H1 (cell line): ENCODE measurements at regions not wholly inside any gene's neighbourhood (a gene's known extent, or its start where the extent isn't known, plus 50 kb on each side); places are given as distances from the start of the nearest gene placed in this dataset.

Experiments
- CHD1 ChIP-seq: IDR thresholded peaks from 2 replicates; pipeline ENCODE4 v1.6.1; 2012; ENCODE audit warnings: low read depth, low read length, improper control_type of control experiment
- SRF ChIP-seq: IDR thresholded peaks from 2 replicates; pipeline ENCODE4 v1.6.1; 2011; ENCODE audit warnings: mild to moderate bottlenecking, low read depth, low read length, moderate library complexity
- TF ChIP-seq, protein P1 (sequence below): fragments of 300-600 bp; sonication (generic); IDR thresholded peaks from 2 replicates; pipeline ENCODE4 v1.7.1; 2012; ENCODE audit warnings: low read length, moderate library complexity, mild to moderate bottlenecking, inconsistent platforms; ENCODE audit not compliant: insufficient replicate concordance

- TF ChIP-seq, protein P1, sequence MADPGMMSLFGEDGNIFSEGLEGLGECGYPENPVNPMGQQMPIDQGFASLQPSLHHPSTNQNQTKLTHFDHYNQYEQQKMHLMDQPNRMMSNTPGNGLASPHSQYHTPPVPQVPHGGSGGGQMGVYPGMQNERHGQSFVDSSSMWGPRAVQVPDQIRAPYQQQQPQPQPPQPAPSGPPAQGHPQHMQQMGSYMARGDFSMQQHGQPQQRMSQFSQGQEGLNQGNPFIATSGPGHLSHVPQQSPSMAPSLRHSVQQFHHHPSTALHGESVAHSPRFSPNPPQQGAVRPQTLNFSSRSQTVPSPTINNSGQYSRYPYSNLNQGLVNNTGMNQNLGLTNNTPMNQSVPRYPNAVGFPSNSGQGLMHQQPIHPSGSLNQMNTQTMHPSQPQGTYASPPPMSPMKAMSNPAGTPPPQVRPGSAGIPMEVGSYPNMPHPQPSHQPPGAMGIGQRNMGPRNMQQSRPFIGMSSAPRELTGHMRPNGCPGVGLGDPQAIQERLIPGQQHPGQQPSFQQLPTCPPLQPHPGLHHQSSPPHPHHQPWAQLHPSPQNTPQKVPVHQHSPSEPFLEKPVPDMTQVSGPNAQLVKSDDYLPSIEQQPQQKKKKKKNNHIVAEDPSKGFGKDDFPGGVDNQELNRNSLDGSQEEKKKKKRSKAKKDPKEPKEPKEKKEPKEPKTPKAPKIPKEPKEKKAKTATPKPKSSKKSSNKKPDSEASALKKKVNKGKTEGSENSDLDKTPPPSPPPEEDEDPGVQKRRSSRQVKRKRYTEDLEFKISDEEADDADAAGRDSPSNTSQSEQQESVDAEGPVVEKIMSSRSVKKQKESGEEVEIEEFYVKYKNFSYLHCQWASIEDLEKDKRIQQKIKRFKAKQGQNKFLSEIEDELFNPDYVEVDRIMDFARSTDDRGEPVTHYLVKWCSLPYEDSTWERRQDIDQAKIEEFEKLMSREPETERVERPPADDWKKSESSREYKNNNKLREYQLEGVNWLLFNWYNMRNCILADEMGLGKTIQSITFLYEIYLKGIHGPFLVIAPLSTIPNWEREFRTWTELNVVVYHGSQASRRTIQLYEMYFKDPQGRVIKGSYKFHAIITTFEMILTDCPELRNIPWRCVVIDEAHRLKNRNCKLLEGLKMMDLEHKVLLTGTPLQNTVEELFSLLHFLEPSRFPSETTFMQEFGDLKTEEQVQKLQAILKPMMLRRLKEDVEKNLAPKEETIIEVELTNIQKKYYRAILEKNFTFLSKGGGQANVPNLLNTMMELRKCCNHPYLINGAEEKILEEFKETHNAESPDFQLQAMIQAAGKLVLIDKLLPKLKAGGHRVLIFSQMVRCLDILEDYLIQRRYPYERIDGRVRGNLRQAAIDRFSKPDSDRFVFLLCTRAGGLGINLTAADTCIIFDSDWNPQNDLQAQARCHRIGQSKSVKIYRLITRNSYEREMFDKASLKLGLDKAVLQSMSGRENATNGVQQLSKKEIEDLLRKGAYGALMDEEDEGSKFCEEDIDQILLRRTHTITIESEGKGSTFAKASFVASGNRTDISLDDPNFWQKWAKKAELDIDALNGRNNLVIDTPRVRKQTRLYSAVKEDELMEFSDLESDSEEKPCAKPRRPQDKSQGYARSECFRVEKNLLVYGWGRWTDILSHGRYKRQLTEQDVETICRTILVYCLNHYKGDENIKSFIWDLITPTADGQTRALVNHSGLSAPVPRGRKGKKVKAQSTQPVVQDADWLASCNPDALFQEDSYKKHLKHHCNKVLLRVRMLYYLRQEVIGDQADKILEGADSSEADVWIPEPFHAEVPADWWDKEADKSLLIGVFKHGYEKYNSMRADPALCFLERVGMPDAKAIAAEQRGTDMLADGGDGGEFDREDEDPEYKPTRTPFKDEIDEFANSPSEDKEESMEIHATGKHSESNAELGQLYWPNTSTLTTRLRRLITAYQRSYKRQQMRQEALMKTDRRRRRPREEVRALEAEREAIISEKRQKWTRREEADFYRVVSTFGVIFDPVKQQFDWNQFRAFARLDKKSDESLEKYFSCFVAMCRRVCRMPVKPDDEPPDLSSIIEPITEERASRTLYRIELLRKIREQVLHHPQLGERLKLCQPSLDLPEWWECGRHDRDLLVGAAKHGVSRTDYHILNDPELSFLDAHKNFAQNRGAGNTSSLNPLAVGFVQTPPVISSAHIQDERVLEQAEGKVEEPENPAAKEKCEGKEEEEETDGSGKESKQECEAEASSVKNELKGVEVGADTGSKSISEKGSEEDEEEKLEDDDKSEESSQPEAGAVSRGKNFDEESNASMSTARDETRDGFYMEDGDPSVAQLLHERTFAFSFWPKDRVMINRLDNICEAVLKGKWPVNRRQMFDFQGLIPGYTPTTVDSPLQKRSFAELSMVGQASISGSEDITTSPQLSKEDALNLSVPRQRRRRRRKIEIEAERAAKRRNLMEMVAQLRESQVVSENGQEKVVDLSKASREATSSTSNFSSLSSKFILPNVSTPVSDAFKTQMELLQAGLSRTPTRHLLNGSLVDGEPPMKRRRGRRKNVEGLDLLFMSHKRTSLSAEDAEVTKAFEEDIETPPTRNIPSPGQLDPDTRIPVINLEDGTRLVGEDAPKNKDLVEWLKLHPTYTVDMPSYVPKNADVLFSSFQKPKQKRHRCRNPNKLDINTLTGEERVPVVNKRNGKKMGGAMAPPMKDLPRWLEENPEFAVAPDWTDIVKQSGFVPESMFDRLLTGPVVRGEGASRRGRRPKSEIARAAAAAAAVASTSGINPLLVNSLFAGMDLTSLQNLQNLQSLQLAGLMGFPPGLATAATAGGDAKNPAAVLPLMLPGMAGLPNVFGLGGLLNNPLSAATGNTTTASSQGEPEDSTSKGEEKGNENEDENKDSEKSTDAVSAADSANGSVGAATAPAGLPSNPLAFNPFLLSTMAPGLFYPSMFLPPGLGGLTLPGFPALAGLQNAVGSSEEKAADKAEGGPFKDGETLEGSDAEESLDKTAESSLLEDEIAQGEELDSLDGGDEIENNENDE, result no peak
- TF ChIP-seq SRF (no peak), CHD1 (no peak)
Measured at GRCh38 chr7:37526623-37527022, 78.0 kb upstream of the ELMO1 start (continued).
